ENCODE measurements at regions not wholly inside any gene's neighbourhood (a gene's known extent, or its start where the extent isn't known, plus 50 kb on each side); places are given as distances from the start of the nearest gene placed in this dataset.

GRCh38 chr4:184529283-184529682, 54.9 kb upstream of the IRF2 start:
- no peak overlapping the region for H3K4me3 Mint-ChIP-seq
- peaks cover 13% of the 10 kb centered on the region for H3K9me3 Mint-ChIP-seq
- TF ChIP-seq, protein P1, sequence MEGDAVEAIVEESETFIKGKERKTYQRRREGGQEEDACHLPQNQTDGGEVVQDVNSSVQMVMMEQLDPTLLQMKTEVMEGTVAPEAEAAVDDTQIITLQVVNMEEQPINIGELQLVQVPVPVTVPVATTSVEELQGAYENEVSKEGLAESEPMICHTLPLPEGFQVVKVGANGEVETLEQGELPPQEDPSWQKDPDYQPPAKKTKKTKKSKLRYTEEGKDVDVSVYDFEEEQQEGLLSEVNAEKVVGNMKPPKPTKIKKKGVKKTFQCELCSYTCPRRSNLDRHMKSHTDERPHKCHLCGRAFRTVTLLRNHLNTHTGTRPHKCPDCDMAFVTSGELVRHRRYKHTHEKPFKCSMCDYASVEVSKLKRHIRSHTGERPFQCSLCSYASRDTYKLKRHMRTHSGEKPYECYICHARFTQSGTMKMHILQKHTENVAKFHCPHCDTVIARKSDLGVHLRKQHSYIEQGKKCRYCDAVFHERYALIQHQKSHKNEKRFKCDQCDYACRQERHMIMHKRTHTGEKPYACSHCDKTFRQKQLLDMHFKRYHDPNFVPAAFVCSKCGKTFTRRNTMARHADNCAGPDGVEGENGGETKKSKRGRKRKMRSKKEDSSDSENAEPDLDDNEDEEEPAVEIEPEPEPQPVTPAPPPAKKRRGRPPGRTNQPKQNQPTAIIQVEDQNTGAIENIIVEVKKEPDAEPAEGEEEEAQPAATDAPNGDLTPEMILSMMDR (IDR thresholded peaks at IDR 0.05) = no peak
- peaks cover 6% of the 10 kb centered on the region for H3K27me3 Mint-ChIP-seq (ENCODE audit: insufficient read depth)
- no peak overlapping the region for H3K27ac Mint-ChIP-seq
- DNase-seq = no peak
- H3K36me3 Mint-ChIP-seq (ENCODE audit: low read depth) = peaks cover 8% of the 10 kb centered on the region
- H3K4me1 Mint-ChIP-seq (ENCODE audit: low read depth) = peaks cover 7% of the 10 kb centered on the region

DNA sequence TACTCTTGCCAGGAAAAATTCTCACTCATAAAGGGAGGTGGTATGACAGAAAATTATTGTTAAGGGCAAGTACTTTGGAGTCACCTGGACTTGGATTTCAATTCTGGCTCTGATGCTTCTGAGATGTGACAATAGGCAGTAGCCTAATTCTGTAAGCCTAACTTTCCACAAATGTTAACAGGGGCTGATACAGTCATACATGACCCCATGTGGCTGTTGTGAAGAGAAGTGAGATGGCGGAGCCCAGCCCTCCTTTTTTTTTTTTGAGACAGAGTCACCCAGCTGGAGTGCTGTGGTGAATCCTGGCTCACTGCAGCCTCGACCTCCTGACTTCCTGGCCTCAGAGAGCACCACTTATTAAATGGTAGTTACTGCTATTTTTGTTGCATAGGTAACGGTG, 54.4 kb upstream of the IRF2 start:
- H3K4me3 Mint-ChIP-seq = no peak overlapping the region
- no peak for DNase-seq
- TF ChIP-seq, protein P1 (IDR thresholded peaks at IDR 0.05) = no peak
- peaks cover 8% of the 10 kb centered on the region for H3K36me3 Mint-ChIP-seq (ENCODE audit: low read depth)
- peaks cover 6% of the 10 kb centered on the region for H3K27me3 Mint-ChIP-seq (ENCODE audit: insufficient read depth)
- no peak overlapping the region for H3K27ac Mint-ChIP-seq
- 0 out of 2 replicates have a peak, but pooled peaks cover 5% of the 10 kb centered on the region for H3K4me1 Mint-ChIP-seq (ENCODE audit: low read depth)
- peaks cover 13% of the 10 kb centered on the region for H3K9me3 Mint-ChIP-seq

GRCh38 chr4:184528051-184528450, 53.7 kb upstream of the IRF2 start:
- TF ChIP-seq, protein P1 (IDR thresholded peaks at IDR 0.05) = no peak
- H3K4me1 Mint-ChIP-seq (ENCODE audit: low read depth) = 0 out of 2 replicates have a peak, but pooled peaks cover 5% of the 10 kb centered on the region
- peaks cover 8% of the 10 kb centered on the region for H3K36me3 Mint-ChIP-seq (ENCODE audit: low read depth)
- H3K27me3 Mint-ChIP-seq (ENCODE audit: insufficient read depth) = peaks cover 8% of the 10 kb centered on the region
- no peak overlapping the region for H3K27ac Mint-ChIP-seq
- H3K9me3 Mint-ChIP-seq = peaks cover 13% of the 10 kb centered on the region
- no peak overlapping the region for H3K4me3 Mint-ChIP-seq
- DNase-seq = no peak

GRCh38 chr4:184526228-184526627, 51.9 kb upstream of the IRF2 start:
- TF ChIP-seq, protein P1 (IDR thresholded peaks at IDR 0.05) = no peak
- H3K9me3 Mint-ChIP-seq = peaks cover 13% of the 10 kb centered on the region
- H3K36me3 Mint-ChIP-seq (ENCODE audit: low read depth) = peaks cover 8% of the 10 kb centered on the region
- H3K27ac Mint-ChIP-seq = no peak overlapping the region
- no peak overlapping the region for H3K4me3 Mint-ChIP-seq
- H3K4me1 Mint-ChIP-seq (ENCODE audit: low read depth) = 0 out of 2 replicates have a peak, but pooled peaks cover 5% of the 10 kb centered on the region
- peaks cover 18% of the 10 kb centered on the region for H3K27me3 Mint-ChIP-seq (ENCODE audit: insufficient read depth)
- DNase-seq = no peak

Data from HFFc6 (cell line).